ENCODE measurements at regions not wholly inside any gene's neighbourhood (a gene's known extent, or its start where the extent isn't known, plus 50 kb on each side); places are given as distances from the start of the nearest gene placed in this dataset.

DNA sequence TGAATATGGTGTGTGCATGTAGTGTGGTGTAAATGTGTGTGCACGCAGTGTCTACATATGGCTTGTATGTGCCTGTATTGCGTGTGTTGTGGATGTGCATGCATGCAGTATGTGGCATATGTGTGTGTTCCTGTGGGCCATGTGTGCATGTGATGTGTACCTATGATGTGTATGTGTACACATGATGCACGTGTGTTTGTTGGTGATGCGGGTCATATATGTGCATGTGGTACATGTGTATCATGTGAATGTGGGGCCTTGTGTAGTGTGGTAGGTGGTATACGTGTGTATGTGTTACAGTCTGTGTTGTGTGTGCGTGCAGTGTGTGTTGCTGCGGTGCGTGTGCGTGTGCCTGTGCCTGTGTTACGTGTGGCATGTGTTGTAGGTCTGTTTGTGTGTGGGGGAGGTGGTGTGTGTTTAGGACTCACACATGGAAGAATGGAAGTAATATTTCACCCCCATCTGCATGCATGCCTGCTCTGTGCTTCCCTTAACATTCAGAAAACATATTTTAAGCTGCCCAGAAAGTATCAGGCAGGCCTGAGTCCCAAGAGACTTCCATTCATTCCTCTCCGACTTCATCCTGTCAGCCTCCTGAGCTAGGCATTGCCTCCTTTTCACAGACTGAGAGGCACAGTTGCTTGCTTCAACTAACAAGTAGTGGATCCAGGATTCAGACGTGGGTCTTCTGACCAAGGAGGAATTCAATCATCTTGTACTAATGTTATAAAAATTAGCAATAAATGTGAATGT is 55.4 kb upstream of the RUFY1 start:
- TF ChIP-seq POLR2A (IDR thresholded peaks at IDR 0.05; ENCODE audit: low read length) (no peak), GATA1 (IDR thresholded peaks at IDR 0.05; ENCODE audit: low read depth, low read length) (no peak)
